Esophagus muscularis mucosa (tissue), 3 donors: ENCODE measurements at regions not wholly inside any gene's neighbourhood (a gene's known extent, or its start where the extent isn't known, plus 50 kb on each side); places are given as distances from the start of the nearest gene placed in this dataset.

Source experiments
- CTCF ChIP-seq, 3 experiments: fragments of 200-600 bp in 2 of 3; fragments of 450-650 bp in 1 of 3; sonication (generic) in 2 of 3; IDR thresholded peaks; one replicate each; pipeline ENCODE4 v1.5.1; 2017 to 2019; ENCODE audit warnings: antibody characterized with exemption in 3 of 3, mild to moderate bottlenecking in 2 of 3, moderate library complexity in 1 of 3
- POLR2A ChIP-seq: fragments of 450-650 bp; IDR thresholded peaks from one replicate; pipeline ENCODE4 v1.6.1; 2017; ENCODE audit warnings: antibody characterized with exemption, moderate library complexity, mild to moderate bottlenecking, low read depth
- POLR2AphosphoS5 ChIP-seq, 2 donors: sonication (generic); formaldehyde crosslinking; IDR thresholded peaks; one replicate each; pipeline ENCODE4 v1.6.1; 2017; ENCODE audit warnings: antibody characterized with exemption in 2 of 2

GRCh38 chr7:13715534-13715933 is 273.9 kb downstream of the ETV1 start:
- TF ChIP-seq POLR2A, result no peak
- no peak for TF ChIP-seq CTCF (IDR thresholded peaks at IDR 0.05)
- TF ChIP-seq POLR2AphosphoS5 (IDR thresholded peaks at IDR 0.05), result no peak
